ENCODE measurements at regions not wholly inside any gene's neighbourhood (a gene's known extent, or its start where the extent isn't known, plus 50 kb on each side); places are given as distances from the start of the nearest gene placed in this dataset.
A peak's percentile ranks its signal among the peaks of the same experiment; 100 is the strongest.
"Not testable (repeated sequence)": the region's sequence is repeated elsewhere in the genome, so short reads cannot be mapped to it uniquely, and the experiment has no call there.

GRCh38 chr16:60363566-60363965 is 1629.5 kb upstream of the GOT2 start:
- Histone ChIP-seq H3K4me3 (ENCODE audit: low read depth in 2 of 2, low read length in 1 of 2) (no peak overlapping the region), H3K27ac (ENCODE audit: low read depth in 2 of 2, low read length in 1 of 2) (no peak overlapping the region), H3K9me2 (no peaks in the 10 kb centered on the region), H3K9ac (no peak overlapping the region), H3K79me2 (ENCODE audit: insufficient read depth) (no peaks in the 10 kb centered on the region), H3K4me1 (ENCODE audit: control insufficient read depth in 1 of 2, insufficient read depth in 2 of 2, low read depth in 1 of 2, low read length in 1 of 2) (no peaks in the 10 kb centered on the region; a peak in 1 of 4 replicates), H3K9me3 (no peaks in the 10 kb centered on the region), H3K36me3 (replicated peaks in 1 of 2; ENCODE audit: control insufficient read depth in 1 of 2, insufficient read depth in 2 of 2, low read length in 1 of 2) (no peaks in the 10 kb centered on the region), H3F3A (replicated peaks; ENCODE audit: insufficient read depth) (no peaks in the 10 kb centered on the region), H3K27me3 (ENCODE audit: insufficient read depth) (no peaks in the 10 kb centered on the region), H4K20me1 (ENCODE audit: insufficient read depth) (no peaks in the 10 kb centered on the region), H2AFZ (ENCODE audit: low read depth) (no peak overlapping the region), H3K4me2 (no peak overlapping the region)
- peak; percentile 14 for DNase-seq
- CTCF ChIA-PET = no interaction called here
- TF ChIP-seq YY1 (IDR thresholded peaks at IDR 0.05; ENCODE audit: low read depth) (no peak), MEF2A (IDR thresholded peaks at IDR 0.05; ENCODE audit: borderline replicate concordance, low read depth) (no peak), RCOR1 (IDR thresholded peaks at IDR 0.05; ENCODE audit: low read length) (no peak), IRF3 (IDR thresholded peaks at IDR 0.05; ENCODE audit: low read depth, low read length) (no peak)
- WGBS (ENCODE audit: low lambda C conversion rate) = 34% methylated on average over 6 of the region's 6 CpGs
- POLR2A ChIA-PET = no interaction called here

GRCh38 chr16:60359866-60360265 is 1625.8 kb upstream of the GOT2 start:
- H3K79me2 ChIP-seq (ENCODE audit: insufficient read depth); H3K9me2 ChIP-seq; H3K9me3 ChIP-seq; H3F3A ChIP-seq (replicated peaks; ENCODE audit: insufficient read depth); H3K4me3 ChIP-seq (ENCODE audit: low read depth in 2 of 2, low read length in 1 of 2); H3K27ac ChIP-seq (ENCODE audit: low read depth in 2 of 2, low read length in 1 of 2); POLR2A ChIA-PET; CTCF ChIA-PET; H3K4me1 ChIP-seq (ENCODE audit: control insufficient read depth in 1 of 2, insufficient read depth in 2 of 2, low read depth in 1 of 2, low read length in 1 of 2); H4K20me1 ChIP-seq (ENCODE audit: insufficient read depth); H3K27me3 ChIP-seq (ENCODE audit: insufficient read depth); H2AFZ ChIP-seq (ENCODE audit: low read depth); H3K4me2 ChIP-seq; H3K36me3 ChIP-seq (replicated peaks in 1 of 2; ENCODE audit: control insufficient read depth in 1 of 2, insufficient read depth in 2 of 2, low read length in 1 of 2); H3K9ac ChIP-seq; DNase-seq: not testable (repeated sequence)
- WGBS (ENCODE audit: low lambda C conversion rate) = 42% methylated on average over 3 of the region's 13 CpGs

DNA sequence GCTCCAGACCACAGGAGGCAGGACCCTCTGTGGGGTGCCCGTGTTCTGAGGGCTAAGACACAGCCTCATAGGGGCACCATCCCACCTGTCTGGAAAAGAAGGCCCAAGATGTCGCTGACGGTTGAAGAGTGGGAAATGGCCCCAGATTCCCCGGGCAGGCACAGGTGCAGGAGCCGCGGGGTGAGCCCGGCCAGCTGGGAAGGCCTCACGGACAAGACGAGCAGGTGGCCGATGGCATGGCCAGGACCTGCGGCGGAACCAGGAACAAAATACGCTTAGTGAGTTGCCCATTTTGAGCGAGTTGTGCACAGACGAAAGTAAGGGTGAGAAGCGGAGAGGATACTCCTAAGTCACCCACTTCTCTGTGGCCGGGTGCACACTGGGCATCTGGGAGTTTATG is 1625.3 kb upstream of the GOT2 start:
- WGBS (ENCODE audit: low lambda C conversion rate) = 71% methylated on average over 13 of the region's 17 CpGs
- H3K27me3 ChIP-seq (ENCODE audit: insufficient read depth); H3K79me2 ChIP-seq (ENCODE audit: insufficient read depth); H3K36me3 ChIP-seq (replicated peaks in 1 of 2; ENCODE audit: control insufficient read depth in 1 of 2, insufficient read depth in 2 of 2, low read length in 1 of 2); H3K4me2 ChIP-seq; H3F3A ChIP-seq (replicated peaks; ENCODE audit: insufficient read depth); H2AFZ ChIP-seq (ENCODE audit: low read depth); H3K27ac ChIP-seq (ENCODE audit: low read depth in 2 of 2, low read length in 1 of 2); H3K4me3 ChIP-seq (ENCODE audit: low read depth in 2 of 2, low read length in 1 of 2); DNase-seq; H4K20me1 ChIP-seq (ENCODE audit: insufficient read depth); H3K4me1 ChIP-seq (ENCODE audit: control insufficient read depth in 1 of 2, insufficient read depth in 2 of 2, low read depth in 1 of 2, low read length in 1 of 2); H3K9ac ChIP-seq; CTCF ChIA-PET; H3K9me2 ChIP-seq; H3K9me3 ChIP-seq; POLR2A ChIA-PET: not testable (repeated sequence)

DNA sequence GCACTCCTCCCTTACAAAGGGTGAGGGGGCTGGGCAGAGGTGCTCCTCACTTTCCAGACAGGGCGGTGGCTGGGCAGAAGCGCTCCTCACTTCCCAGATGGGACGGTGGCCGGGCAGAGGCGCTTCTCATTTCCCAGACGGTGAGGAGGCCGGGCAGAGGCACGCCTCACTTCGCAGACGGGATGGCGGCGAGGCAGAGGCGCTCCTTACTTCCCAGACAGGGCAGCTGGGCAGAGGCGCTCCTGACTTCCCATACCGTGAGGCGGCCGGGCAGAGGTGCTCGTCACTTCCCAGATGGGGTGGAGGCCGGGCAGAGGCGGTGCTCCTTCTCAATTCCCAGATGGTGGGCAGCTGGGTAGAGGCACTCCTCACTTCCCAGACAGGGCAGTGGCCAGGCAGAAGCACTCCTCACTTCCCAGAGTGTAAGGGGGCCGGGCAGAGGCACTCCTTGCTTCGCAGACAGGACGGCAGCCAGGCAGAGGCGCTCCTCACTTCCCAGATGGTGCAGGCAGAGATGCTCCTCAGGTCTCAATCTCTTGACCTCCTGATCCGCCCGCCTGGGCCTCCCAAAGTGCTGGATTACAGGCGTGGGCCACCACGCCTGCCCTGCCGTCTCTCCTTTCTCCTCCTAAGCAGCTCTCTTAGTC is 1623.9 kb upstream of the GOT2 start:
- H3F3A ChIP-seq (replicated peaks; ENCODE audit: insufficient read depth); H3K4me1 ChIP-seq (ENCODE audit: control insufficient read depth in 1 of 2, insufficient read depth in 2 of 2, low read depth in 1 of 2, low read length in 1 of 2); H3K79me2 ChIP-seq (ENCODE audit: insufficient read depth); H3K9me2 ChIP-seq; H3K9ac ChIP-seq; DNase-seq; H3K9me3 ChIP-seq; POLR2A ChIA-PET; H2AFZ ChIP-seq (ENCODE audit: low read depth); H4K20me1 ChIP-seq (ENCODE audit: insufficient read depth); CTCF ChIA-PET; H3K27me3 ChIP-seq (ENCODE audit: insufficient read depth); H3K4me2 ChIP-seq; H3K36me3 ChIP-seq (replicated peaks in 1 of 2; ENCODE audit: control insufficient read depth in 1 of 2, insufficient read depth in 2 of 2, low read length in 1 of 2); H3K4me3 ChIP-seq (ENCODE audit: low read depth in 2 of 2, low read length in 1 of 2); H3K27ac ChIP-seq (ENCODE audit: low read depth in 2 of 2, low read length in 1 of 2): not testable (repeated sequence)
- WGBS (ENCODE audit: low lambda C conversion rate) = 43% methylated on average over 12 of the region's 29 CpGs

Data from SK-N-SH (cell line).